ENCODE measurements at regions not wholly inside any gene's neighbourhood (a gene's known extent, or its start where the extent isn't known, plus 50 kb on each side); places are given as distances from the start of the nearest gene placed in this dataset.

DNA sequence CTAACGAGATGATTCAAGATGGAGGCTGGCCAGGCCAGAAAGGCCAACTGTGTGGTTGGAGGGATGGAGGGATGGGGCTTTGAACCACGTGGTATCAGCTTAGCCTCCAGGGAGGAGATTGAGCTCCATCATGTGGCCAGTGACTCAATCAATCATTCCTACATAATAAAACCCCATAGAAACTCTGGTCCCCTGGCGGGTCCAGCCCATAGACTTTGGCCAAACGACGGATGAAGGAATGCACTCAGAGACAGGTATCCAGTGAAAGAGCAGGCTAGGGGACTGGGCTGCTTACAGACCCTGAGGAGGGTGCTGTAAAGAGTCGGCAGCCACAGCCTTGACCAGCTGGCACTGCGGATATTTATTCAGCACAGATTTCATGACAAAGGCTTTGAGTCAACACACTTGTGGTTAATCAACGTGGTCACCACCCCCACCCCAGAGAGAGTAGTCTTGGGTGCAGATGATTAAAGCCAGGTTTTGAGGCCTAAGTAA is 308.7 kb upstream of the TNRC6C start:
- no peaks in the 10 kb centered on the region for H3K9me3 Mint-ChIP-seq (ENCODE audit: unreplicated experiment)
- TF ChIP-seq, protein P1, sequence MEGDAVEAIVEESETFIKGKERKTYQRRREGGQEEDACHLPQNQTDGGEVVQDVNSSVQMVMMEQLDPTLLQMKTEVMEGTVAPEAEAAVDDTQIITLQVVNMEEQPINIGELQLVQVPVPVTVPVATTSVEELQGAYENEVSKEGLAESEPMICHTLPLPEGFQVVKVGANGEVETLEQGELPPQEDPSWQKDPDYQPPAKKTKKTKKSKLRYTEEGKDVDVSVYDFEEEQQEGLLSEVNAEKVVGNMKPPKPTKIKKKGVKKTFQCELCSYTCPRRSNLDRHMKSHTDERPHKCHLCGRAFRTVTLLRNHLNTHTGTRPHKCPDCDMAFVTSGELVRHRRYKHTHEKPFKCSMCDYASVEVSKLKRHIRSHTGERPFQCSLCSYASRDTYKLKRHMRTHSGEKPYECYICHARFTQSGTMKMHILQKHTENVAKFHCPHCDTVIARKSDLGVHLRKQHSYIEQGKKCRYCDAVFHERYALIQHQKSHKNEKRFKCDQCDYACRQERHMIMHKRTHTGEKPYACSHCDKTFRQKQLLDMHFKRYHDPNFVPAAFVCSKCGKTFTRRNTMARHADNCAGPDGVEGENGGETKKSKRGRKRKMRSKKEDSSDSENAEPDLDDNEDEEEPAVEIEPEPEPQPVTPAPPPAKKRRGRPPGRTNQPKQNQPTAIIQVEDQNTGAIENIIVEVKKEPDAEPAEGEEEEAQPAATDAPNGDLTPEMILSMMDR (IDR thresholded peaks at IDR 0.05; ENCODE audit: unreplicated experiment): no peak
- H3K4me1 Mint-ChIP-seq (ENCODE audit: unreplicated experiment): peaks cover 19% of the 10 kb centered on the region
- H3K36me3 Mint-ChIP-seq (ENCODE audit: low read depth, unreplicated experiment): no peaks in the 10 kb centered on the region
- no peak overlapping the region for H3K27ac Mint-ChIP-seq (ENCODE audit: unreplicated experiment)
- no peak overlapping the region for H3K4me3 Mint-ChIP-seq (ENCODE audit: unreplicated experiment)
- DNase-seq (ENCODE audit: low spot score): no peak
- no peaks in the 10 kb centered on the region for H3K27me3 Mint-ChIP-seq (ENCODE audit: unreplicated experiment)

DNA sequence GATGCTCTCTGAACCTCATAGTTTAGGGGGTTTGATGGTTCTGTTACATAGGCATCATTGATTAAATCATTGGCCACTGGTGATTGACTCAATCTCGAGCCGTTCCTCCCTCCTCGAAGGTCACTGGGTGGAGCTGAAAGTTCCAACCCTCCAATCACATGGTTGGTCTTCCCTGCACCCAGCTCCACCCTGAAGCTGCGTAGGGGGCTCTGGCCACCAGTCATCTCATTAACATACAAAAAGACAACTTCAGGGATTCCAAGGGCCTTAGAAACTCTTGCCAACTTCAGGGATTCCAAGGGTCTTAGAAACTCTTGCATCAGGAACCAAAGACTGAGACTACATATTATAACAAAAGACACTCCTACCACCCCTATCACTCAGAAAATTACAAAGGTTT is 306.5 kb upstream of the TNRC6C start:
- no peak overlapping the region for H3K27ac Mint-ChIP-seq (ENCODE audit: unreplicated experiment)
- TF ChIP-seq, protein P1 (IDR thresholded peaks at IDR 0.05; ENCODE audit: unreplicated experiment): no peak

DNA sequence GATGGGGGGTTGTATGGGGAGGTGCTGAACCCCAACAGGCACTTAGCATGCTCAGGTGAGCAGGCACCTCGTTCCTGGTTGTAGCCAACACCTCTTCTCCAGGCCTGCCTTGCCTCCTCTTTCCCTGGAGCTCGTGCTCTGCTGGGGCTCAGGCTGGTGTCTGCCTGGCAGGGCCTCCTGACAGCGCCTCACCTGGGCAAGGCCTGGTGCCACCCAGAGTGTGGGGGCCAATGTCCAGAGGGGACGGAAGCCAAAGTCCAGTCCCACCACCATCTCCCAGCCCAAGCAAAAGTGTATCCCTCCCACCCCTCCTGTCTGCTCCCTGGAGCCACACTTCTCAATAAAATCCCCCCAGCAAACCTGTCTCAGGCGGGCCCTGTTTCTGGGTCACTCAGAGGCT is 304.2 kb upstream of the TNRC6C start:
- Mint-ChIP-seq H3K4me1 (ENCODE audit: unreplicated experiment) (peaks cover 20% of the 10 kb centered on the region), H3K36me3 (ENCODE audit: low read depth, unreplicated experiment) (no peaks in the 10 kb centered on the region), H3K27me3 (ENCODE audit: unreplicated experiment) (peaks cover 2% of the 10 kb centered on the region), H3K27ac (ENCODE audit: unreplicated experiment) (no peak overlapping the region), H3K4me3 (ENCODE audit: unreplicated experiment) (no peak overlapping the region), H3K9me3 (ENCODE audit: unreplicated experiment) (no peaks in the 10 kb centered on the region)
- TF ChIP-seq, protein P1 (IDR thresholded peaks at IDR 0.05; ENCODE audit: unreplicated experiment): no peak
- no peak for DNase-seq (ENCODE audit: low spot score)

More for the DNA sequence above, 306.5 kb upstream of the TNRC6C start:
- no peak overlapping the region for H3K4me3 Mint-ChIP-seq (ENCODE audit: unreplicated experiment)
- H3K36me3 Mint-ChIP-seq (ENCODE audit: low read depth, unreplicated experiment): no peaks in the 10 kb centered on the region
- H3K9me3 Mint-ChIP-seq (ENCODE audit: unreplicated experiment): no peaks in the 10 kb centered on the region
- peaks cover 20% of the 10 kb centered on the region for H3K4me1 Mint-ChIP-seq (ENCODE audit: unreplicated experiment)
- no peak for DNase-seq (ENCODE audit: low spot score)
- no peaks in the 10 kb centered on the region for H3K27me3 Mint-ChIP-seq (ENCODE audit: unreplicated experiment)

DNA sequence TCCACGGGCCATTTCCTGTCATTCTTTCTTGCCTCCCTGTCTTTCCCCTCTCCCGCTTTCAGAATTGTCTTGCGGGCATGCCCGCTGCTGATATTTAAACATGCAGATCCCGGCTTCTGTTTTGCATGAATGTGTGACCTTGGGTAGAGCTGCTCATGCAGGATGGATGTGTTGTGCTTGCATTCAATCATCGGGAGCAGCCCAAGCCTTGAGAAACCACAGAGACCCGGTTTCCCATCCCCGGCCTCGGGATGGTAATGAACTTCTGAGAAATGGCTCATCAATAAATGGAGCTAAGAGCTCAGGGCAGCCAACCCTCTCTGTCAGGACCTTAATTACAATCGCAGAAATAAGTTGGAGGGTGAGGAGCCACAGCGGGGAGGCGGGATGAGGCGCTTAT is 303.7 kb upstream of the TNRC6C start:
- H3K9me3 Mint-ChIP-seq (ENCODE audit: unreplicated experiment): no peaks in the 10 kb centered on the region
- no peak overlapping the region for H3K4me3 Mint-ChIP-seq (ENCODE audit: unreplicated experiment)
- no peaks in the 10 kb centered on the region for H3K36me3 Mint-ChIP-seq (ENCODE audit: low read depth, unreplicated experiment)
- H3K27me3 Mint-ChIP-seq (ENCODE audit: unreplicated experiment): peaks cover 2% of the 10 kb centered on the region
- peaks cover 16% of the 10 kb centered on the region for H3K4me1 Mint-ChIP-seq (ENCODE audit: unreplicated experiment)
- TF ChIP-seq, protein P1 (IDR thresholded peaks at IDR 0.05; ENCODE audit: unreplicated experiment): no peak
- no peak for DNase-seq (ENCODE audit: low spot score)
- no peak overlapping the region for H3K27ac Mint-ChIP-seq (ENCODE audit: unreplicated experiment)

DNA sequence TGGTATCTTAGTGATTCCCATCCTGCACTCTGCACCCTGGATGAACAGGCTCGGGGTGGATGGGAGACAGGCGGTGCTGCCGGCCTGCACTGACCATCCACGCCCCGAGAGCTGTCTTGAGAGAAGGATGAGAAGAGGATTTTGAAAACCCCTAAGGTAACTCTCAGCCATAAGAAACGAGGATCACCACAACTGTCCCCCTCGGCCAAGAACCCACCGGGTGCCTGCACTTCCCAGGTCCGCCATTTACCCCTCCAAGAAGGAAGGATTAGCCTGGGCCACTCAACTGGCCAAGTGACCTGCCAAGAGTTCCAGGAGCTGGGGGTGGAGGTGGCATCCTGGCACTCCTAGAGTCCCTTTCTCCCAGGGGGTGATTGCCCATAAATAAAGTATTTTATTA is 302.4 kb upstream of the TNRC6C start:
- no peaks in the 10 kb centered on the region for H3K9me3 Mint-ChIP-seq (ENCODE audit: unreplicated experiment)
- H3K4me1 Mint-ChIP-seq (ENCODE audit: unreplicated experiment): peaks cover 16% of the 10 kb centered on the region
- H3K4me3 Mint-ChIP-seq (ENCODE audit: unreplicated experiment): no peak overlapping the region
- DNase-seq (ENCODE audit: low spot score): no peak
- TF ChIP-seq, protein P1 (IDR thresholded peaks at IDR 0.05; ENCODE audit: unreplicated experiment): no peak
- no peaks in the 10 kb centered on the region for H3K36me3 Mint-ChIP-seq (ENCODE audit: low read depth, unreplicated experiment)
- H3K27ac Mint-ChIP-seq (ENCODE audit: unreplicated experiment): no peak overlapping the region
- peaks cover 2% of the 10 kb centered on the region for H3K27me3 Mint-ChIP-seq (ENCODE audit: unreplicated experiment)
